ENCODE measurements at regions not wholly inside any gene's neighbourhood (a gene's known extent, or its start where the extent isn't known, plus 50 kb on each side); places are given as distances from the start of the nearest gene placed in this dataset.

GRCh38 chr3:816605-817004 lies 276.2 kb upstream of the CNTN6 start:
- TF ChIP-seq CTCF (IDR thresholded peaks at IDR 0.05; ENCODE audit: low read depth, low read length): no peak
- no peaks in the 10 kb centered on the region for H3K27me3 ChIP-seq (ENCODE audit: control insufficient read depth, insufficient read depth, low read length)
- DNase-seq (ENCODE audit: low read depth, low spot score): no peak
- POLR2A ChIA-PET: no interaction called here
- CTCF ChIA-PET: no interaction called here
- peaks cover 14% of the 10 kb centered on the region for H3K9me3 ChIP-seq (ENCODE audit: control insufficient read depth, insufficient read depth, low read length)
- no peak overlapping the region for H3K4me3 ChIP-seq (ENCODE audit: low read depth, low read length)
- no peak overlapping the region for H3K27ac ChIP-seq (ENCODE audit: low read depth, low read length)

DNA sequence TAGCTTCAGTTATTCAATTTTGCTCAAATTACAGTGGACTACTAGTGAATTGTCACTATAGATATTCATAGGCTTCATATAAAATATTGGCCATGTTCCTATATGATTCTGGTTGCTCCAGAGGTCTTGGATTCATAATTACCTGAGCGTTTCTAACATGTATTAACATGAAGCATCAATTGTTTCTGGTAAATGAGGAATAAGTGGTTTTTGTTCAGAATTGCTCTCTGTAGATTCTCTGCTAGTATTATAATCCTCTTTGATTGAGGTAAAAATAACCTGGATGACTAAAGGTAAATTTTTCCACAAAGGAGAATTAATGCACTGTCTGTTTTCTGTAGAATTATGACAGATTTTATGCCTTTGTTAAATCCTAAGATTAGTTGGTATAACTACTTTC lies 258.1 kb upstream of the CNTN6 start:
- Histone ChIP-seq H3K27ac (ENCODE audit: low read depth, low read length) (no peak overlapping the region), H3K9me3 (ENCODE audit: control insufficient read depth, insufficient read depth, low read length) (peaks cover 3% of the 10 kb centered on the region; the same call in 1 of the 2 replicates), H3K27me3 (ENCODE audit: control insufficient read depth, insufficient read depth, low read length) (no peaks in the 10 kb centered on the region), H3K4me3 (ENCODE audit: low read depth, low read length) (no peak overlapping the region)
- no peak for DNase-seq (ENCODE audit: low read depth, low spot score)
- CTCF ChIA-PET: no interaction called here
- POLR2A ChIA-PET: no interaction called here
- no peak for TF ChIP-seq CTCF (IDR thresholded peaks at IDR 0.05; ENCODE audit: low read depth, low read length)

DNA sequence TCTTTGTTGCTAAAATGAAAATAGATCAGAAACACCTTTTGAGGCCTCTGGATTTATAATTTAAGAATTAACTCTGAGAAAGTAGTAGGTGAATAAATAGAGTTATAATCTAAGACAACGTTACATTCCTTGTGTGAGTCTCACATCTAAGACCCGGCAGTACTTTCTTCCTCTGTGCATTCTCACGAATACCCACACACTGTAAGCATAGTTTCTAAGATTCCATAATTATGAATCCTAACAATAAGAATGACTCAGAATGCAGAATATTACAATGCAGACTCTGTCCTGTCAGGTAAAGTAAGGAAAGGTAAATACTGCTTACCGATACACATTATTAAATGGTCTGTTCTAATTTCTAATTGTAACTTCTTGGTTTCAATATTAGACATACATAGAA lies 257.7 kb upstream of the CNTN6 start:
- H3K4me3 ChIP-seq (ENCODE audit: low read depth, low read length): no peak overlapping the region
- no peak for TF ChIP-seq CTCF (IDR thresholded peaks at IDR 0.05; ENCODE audit: low read depth, low read length)
- POLR2A ChIA-PET: no interaction called here
- CTCF ChIA-PET: no interaction called here
- H3K27me3 ChIP-seq (ENCODE audit: control insufficient read depth, insufficient read depth, low read length): no peaks in the 10 kb centered on the region
- peaks cover 3% of the 10 kb centered on the region; the same call in 1 of the 2 replicates for H3K9me3 ChIP-seq (ENCODE audit: control insufficient read depth, insufficient read depth, low read length)
- no peak for DNase-seq (ENCODE audit: low read depth, low spot score)
- H3K27ac ChIP-seq (ENCODE audit: low read depth, low read length): no peak overlapping the region

GRCh38 chr3:839981-840380 lies 252.8 kb upstream of the CNTN6 start:
- no peak overlapping the region for H3K4me3 ChIP-seq (ENCODE audit: low read depth, low read length)
- peaks cover 3% of the 10 kb centered on the region; the same call in 1 of the 2 replicates for H3K9me3 ChIP-seq (ENCODE audit: control insufficient read depth, insufficient read depth, low read length)
- TF ChIP-seq CTCF (IDR thresholded peaks at IDR 0.05; ENCODE audit: low read depth, low read length): no peak
- no peak for DNase-seq (ENCODE audit: low read depth, low spot score)
- ChIA-PET POLR2A (no interaction called here), CTCF (no interaction called here)
- H3K27ac ChIP-seq (ENCODE audit: low read depth, low read length): no peak overlapping the region
- H3K27me3 ChIP-seq (ENCODE audit: control insufficient read depth, insufficient read depth, low read length): no peaks in the 10 kb centered on the region

- Histone ChIP-seq H3K27ac (ENCODE audit: low read depth, low read length) (no peak overlapping the region), H3K4me3 (ENCODE audit: low read depth, low read length) (no peak overlapping the region), H3K9me3 (ENCODE audit: control insufficient read depth, insufficient read depth, low read length) (peaks cover 35% of the 10 kb centered on the region), H3K27me3 (ENCODE audit: control insufficient read depth, insufficient read depth, low read length) (no peaks in the 10 kb centered on the region)
- no peak for DNase-seq (ENCODE audit: low read depth, low spot score)
- ChIA-PET POLR2A (no interaction called here), CTCF (no interaction called here)
- TF ChIP-seq CTCF (IDR thresholded peaks at IDR 0.05; ENCODE audit: low read depth, low read length): no peak
These were observed 241.6 kb upstream of the CNTN6 start for GRCh38 chr3:851098-851790.
